ENCODE measurements at regions not wholly inside any gene's neighbourhood (a gene's known extent, or its start where the extent isn't known, plus 50 kb on each side); places are given as distances from the start of the nearest gene placed in this dataset.

- Histone ChIP-seq H3K9ac (no peak overlapping the region), H3K79me2 (ENCODE audit: insufficient read depth) (no peaks in the 10 kb centered on the region), H3K9me3 (no peaks in the 10 kb centered on the region), H3K27me3 (ENCODE audit: insufficient read depth) (no peaks in the 10 kb centered on the region), H3K4me3 (ENCODE audit: low read depth in 2 of 2, low read length in 1 of 2) (no peak overlapping the region), H2AFZ (ENCODE audit: low read depth) (no peak overlapping the region), H3K9me2 (no peaks in the 10 kb centered on the region), H3K36me3 (replicated peaks in 1 of 2; ENCODE audit: control insufficient read depth in 1 of 2, insufficient read depth in 2 of 2, low read length in 1 of 2) (no peaks in the 10 kb centered on the region), H3F3A (replicated peaks; ENCODE audit: insufficient read depth) (no peaks in the 10 kb centered on the region), H3K4me1 (ENCODE audit: control insufficient read depth in 1 of 2, insufficient read depth in 2 of 2, low read depth in 1 of 2, low read length in 1 of 2) (peaks cover 11 to 14% of the 10 kb centered on the region in 2 experiments; a peak in 3 of 4 replicates), H4K20me1 (ENCODE audit: insufficient read depth) (no peaks in the 10 kb centered on the region), H3K4me2 (no peak overlapping the region), H3K27ac (ENCODE audit: low read depth in 2 of 2, low read length in 1 of 2) (no peak overlapping the region)
- TF ChIP-seq TCF12 (IDR thresholded peaks at IDR 0.05) (peak; percentile 32; the same call in 1 of the 2 replicates), REST (IDR thresholded peaks at IDR 0.05; ENCODE audit: low read depth, low read length) (no peak), EP300 (IDR thresholded peaks at IDR 0.05; ENCODE audit: borderline replicate concordance in 1 of 2, low read depth in 1 of 2, low read length in 1 of 2) (peak in 1 of 2 experiments; percentile 49; a peak in 1 of 4 replicates), NFIC (IDR thresholded peaks at IDR 0.05; ENCODE audit: borderline replicate concordance) (no peak)
- TF ChIP-seq, protein P1, sequence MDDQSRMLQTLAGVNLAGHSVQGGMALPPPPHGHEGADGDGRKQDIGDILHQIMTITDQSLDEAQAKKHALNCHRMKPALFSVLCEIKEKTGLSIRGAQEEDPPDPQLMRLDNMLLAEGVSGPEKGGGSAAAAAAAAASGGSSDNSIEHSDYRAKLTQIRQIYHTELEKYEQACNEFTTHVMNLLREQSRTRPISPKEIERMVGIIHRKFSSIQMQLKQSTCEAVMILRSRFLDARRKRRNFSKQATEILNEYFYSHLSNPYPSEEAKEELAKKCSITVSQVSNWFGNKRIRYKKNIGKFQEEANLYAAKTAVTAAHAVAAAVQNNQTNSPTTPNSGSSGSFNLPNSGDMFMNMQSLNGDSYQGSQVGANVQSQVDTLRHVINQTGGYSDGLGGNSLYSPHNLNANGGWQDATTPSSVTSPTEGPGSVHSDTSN (IDR thresholded peaks at IDR 0.05), result peak; percentile 34; the same call in 1 of the 2 replicates
- TF ChIP-seq, protein P2, sequence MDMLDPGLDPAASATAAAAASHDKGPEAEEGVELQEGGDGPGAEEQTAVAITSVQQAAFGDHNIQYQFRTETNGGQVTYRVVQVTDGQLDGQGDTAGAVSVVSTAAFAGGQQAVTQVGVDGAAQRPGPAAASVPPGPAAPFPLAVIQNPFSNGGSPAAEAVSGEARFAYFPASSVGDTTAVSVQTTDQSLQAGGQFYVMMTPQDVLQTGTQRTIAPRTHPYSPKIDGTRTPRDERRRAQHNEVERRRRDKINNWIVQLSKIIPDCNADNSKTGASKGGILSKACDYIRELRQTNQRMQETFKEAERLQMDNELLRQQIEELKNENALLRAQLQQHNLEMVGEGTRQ (IDR thresholded peaks at IDR 0.05; ENCODE audit: borderline replicate concordance, low read depth, low read length), result no peak
- CTCF ChIA-PET, result interaction anchor here (0.6 kb wide), 1 partner anchor 21 kb away, joined by 3 read pairs; no protein-coding TSS in a partner anchor
- POLR2A ChIA-PET, result no interaction called here
- DNase-seq, result no peak
Observed at GRCh38 chr2:142223309-142223708, 92.5 kb upstream of the LRP1B start.

DNA sequence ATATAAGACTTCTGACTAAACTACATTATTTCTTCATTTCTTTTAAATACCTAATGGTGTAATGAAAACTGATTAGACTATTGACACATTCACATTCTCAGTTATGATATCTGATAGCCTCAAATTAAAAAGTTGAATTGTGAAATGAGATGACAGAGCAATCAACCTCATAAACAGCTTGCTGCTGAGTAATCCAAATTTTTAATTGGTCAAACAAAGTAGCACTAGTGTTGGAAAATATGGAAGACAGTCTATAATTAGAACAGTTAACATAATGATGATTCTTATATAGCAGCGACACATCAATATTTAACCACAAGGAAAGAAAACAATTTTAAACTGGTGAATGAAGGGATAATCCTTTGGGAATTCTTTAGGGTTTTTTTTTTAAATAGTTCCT lies 91.9 kb upstream of the LRP1B start:
- H3K27ac ChIP-seq (ENCODE audit: low read depth in 2 of 2, low read length in 1 of 2), result no peak overlapping the region
- no peaks in the 10 kb centered on the region for H3K79me2 ChIP-seq (ENCODE audit: insufficient read depth)
- TF ChIP-seq TAF1 (IDR thresholded peaks at IDR 0.05; ENCODE audit: borderline replicate concordance, low read depth, low read length), result no peak
- no peak for TF ChIP-seq MAX (IDR thresholded peaks at IDR 0.05; ENCODE audit: low read depth)
- TF ChIP-seq EP300 (IDR thresholded peaks at IDR 0.05; ENCODE audit: borderline replicate concordance in 1 of 2, low read depth in 1 of 2, low read length in 1 of 2), result no peak
- no peaks in the 10 kb centered on the region for H4K20me1 ChIP-seq (ENCODE audit: insufficient read depth)
- DNase-seq, result no peak
- H3K4me3 ChIP-seq (ENCODE audit: low read depth in 2 of 2, low read length in 1 of 2), result no peak overlapping the region
- no peak overlapping the region for H2AFZ ChIP-seq (ENCODE audit: low read depth)
- H3K9ac ChIP-seq, result no peak overlapping the region
- no peaks in the 10 kb centered on the region for H3K27me3 ChIP-seq (ENCODE audit: insufficient read depth)
- no peak overlapping the region for H3K4me2 ChIP-seq
- ChIA-PET CTCF (no interaction called here), POLR2A (no interaction called here)
- H3K4me1 ChIP-seq (ENCODE audit: control insufficient read depth in 1 of 2, insufficient read depth in 2 of 2, low read depth in 1 of 2, low read length in 1 of 2), result peaks cover 11 to 14% of the 10 kb centered on the region in 2 experiments; a peak in 3 of 4 replicates
- no peaks in the 10 kb centered on the region for H3K9me2 ChIP-seq
- H3K36me3 ChIP-seq (replicated peaks in 1 of 2; ENCODE audit: control insufficient read depth in 1 of 2, insufficient read depth in 2 of 2, low read length in 1 of 2), result no peaks in the 10 kb centered on the region
- 74% methylated on average over 1 of the region's 1 CpG for WGBS (ENCODE audit: low lambda C conversion rate)
- H3K9me3 ChIP-seq, result no peaks in the 10 kb centered on the region
- H3F3A ChIP-seq (replicated peaks; ENCODE audit: insufficient read depth), result no peaks in the 10 kb centered on the region
